Ishikawa (cell line): ENCODE measurements at regions not wholly inside any gene's neighbourhood (a gene's known extent, or its start where the extent isn't known, plus 50 kb on each side); places are given as distances from the start of the nearest gene placed in this dataset.

Experiments
- EP300 ChIP-seq: IDR thresholded peaks from 2 replicates; pipeline ENCODE4 v1.6.1; 2012; ENCODE audit warnings: borderline replicate concordance
- FOXM1 ChIP-seq: IDR thresholded peaks from 2 replicates; pipeline ENCODE4 v1.6.1; 2012; ENCODE audit warnings: low read depth, borderline replicate concordance
- NFIC ChIP-seq: IDR thresholded peaks from 2 replicates; pipeline ENCODE4 v1.6.1; 2012
- RAD21 ChIP-seq: IDR thresholded peaks from 2 replicates; pipeline ENCODE4 v1.6.1; 2012; ENCODE audit warnings: low read depth
- REST ChIP-seq: IDR thresholded peaks from 2 replicates; pipeline ENCODE4 v1.6.1; 2012; ENCODE audit warnings: low read depth, mild to moderate bottlenecking
- USF1 ChIP-seq: IDR thresholded peaks from 2 replicates; pipeline ENCODE4 v1.6.1; 2012
- TF ChIP-seq, protein P1 (sequence below): IDR thresholded peaks from 2 replicates; pipeline ENCODE4 v1.6.1; 2012

DNA sequence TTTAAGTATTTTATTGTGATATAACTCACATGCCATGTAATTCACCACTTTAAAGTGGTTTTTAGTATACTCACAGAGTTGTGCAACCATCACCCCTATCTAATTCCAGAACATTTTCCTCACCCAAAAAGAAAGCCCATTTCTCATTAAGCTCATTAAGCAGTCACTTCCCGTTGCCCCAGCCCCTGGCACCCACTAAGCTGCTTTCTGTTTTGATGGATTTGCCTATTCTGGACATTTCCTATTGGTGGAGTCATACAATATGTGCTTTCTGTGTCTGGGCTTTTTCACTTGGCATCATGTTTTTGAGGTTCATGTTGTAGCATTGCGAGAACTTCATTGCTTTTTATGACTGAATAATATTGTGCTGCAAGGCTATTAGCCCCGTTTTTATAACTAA is 66.0 kb downstream of the ARL6IP4 start:
- no peak for TF ChIP-seq REST
- TF ChIP-seq FOXM1: no peak
- TF ChIP-seq RAD21: no peak
- no peak for TF ChIP-seq NFIC
- TF ChIP-seq, protein P1, sequence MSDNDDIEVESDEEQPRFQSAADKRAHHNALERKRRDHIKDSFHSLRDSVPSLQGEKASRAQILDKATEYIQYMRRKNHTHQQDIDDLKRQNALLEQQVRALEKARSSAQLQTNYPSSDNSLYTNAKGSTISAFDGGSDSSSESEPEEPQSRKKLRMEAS: no peak
- no peak for TF ChIP-seq EP300
- no peak for TF ChIP-seq USF1
